Lower leg skin (tissue), 3 donors: ENCODE measurements at regions not wholly inside any gene's neighbourhood (a gene's known extent, or its start where the extent isn't known, plus 50 kb on each side); places are given as distances from the start of the nearest gene placed in this dataset.

Experiments
- POLR2A ChIP-seq, 2 donors: fragments of 450-650 bp; IDR thresholded peaks; one replicate each; pipeline ENCODE4 v1.6.1; 2016 to 2017; ENCODE audit warnings: antibody characterized with exemption in 2 of 2, mild to moderate bottlenecking in 1 of 2, moderate library complexity in 1 of 2
- TF ChIP-seq, protein P1 (sequence below), 3 donors: fragments of 450-650 bp; IDR thresholded peaks; one replicate each; pipeline ENCODE4 v1.5.1; 2016; ENCODE audit warnings: antibody characterized with exemption in 3 of 3, mild to moderate bottlenecking in 3 of 3, moderate library complexity in 2 of 3

DNA sequence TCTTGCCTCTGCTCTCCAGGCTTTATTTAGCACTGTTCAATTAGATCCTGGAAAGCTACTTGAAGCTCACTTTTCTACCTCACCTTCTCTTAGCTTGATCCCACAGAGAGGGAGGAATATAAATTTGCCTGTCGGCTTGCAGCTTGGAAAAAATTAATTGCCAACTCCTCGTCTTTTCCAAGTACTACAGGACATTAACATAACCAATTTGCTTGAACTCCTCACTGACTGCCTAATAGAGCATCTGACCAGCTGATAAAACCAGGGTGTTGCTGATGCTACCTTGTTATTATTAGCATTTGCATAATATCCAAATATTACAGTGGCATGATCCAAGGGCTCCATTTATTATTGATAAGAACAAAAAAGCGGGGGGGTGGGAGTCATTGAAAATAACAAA lies 561.8 kb downstream of the MCTP2 start:
- TF ChIP-seq, protein P1, sequence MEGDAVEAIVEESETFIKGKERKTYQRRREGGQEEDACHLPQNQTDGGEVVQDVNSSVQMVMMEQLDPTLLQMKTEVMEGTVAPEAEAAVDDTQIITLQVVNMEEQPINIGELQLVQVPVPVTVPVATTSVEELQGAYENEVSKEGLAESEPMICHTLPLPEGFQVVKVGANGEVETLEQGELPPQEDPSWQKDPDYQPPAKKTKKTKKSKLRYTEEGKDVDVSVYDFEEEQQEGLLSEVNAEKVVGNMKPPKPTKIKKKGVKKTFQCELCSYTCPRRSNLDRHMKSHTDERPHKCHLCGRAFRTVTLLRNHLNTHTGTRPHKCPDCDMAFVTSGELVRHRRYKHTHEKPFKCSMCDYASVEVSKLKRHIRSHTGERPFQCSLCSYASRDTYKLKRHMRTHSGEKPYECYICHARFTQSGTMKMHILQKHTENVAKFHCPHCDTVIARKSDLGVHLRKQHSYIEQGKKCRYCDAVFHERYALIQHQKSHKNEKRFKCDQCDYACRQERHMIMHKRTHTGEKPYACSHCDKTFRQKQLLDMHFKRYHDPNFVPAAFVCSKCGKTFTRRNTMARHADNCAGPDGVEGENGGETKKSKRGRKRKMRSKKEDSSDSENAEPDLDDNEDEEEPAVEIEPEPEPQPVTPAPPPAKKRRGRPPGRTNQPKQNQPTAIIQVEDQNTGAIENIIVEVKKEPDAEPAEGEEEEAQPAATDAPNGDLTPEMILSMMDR (IDR thresholded peaks at IDR 0.05), result no peak
- no peak for TF ChIP-seq POLR2A (IDR thresholded peaks at IDR 0.05)
